NT2/D1 (cell line): ENCODE measurements at regions not wholly inside any gene's neighbourhood (a gene's known extent, or its start where the extent isn't known, plus 50 kb on each side); places are given as distances from the start of the nearest gene placed in this dataset.

ENCODE experiments used
- SUZ12 ChIP-seq: IDR thresholded peaks from 2 replicates; pipeline ENCODE4 v1.6.1; 2011; ENCODE audit not compliant: insufficient read length, insufficient read depth; ENCODE audit errors: extremely low read depth
- YY1 ChIP-seq: IDR thresholded peaks from 2 replicates; pipeline ENCODE4 v1.6.1; 2011; ENCODE audit not compliant: insufficient read length, insufficient read depth
- ZNF274 ChIP-seq: IDR thresholded peaks from 2 replicates; pipeline ENCODE4 v1.6.1; 2011; ENCODE audit warnings: mild to moderate bottlenecking, low read depth, low read length

- TF ChIP-seq ZNF274 (no peak), SUZ12 (no peak), YY1 (no peak)
Measured at GRCh38 chr15:93428150-93428549, 339.1 kb upstream of the RGMA start.
